Activated CD8-positive, alpha-beta T cell treated with anti-CD3 and anti-CD28 coated beads for 36 hours (primary cell): ENCODE measurements at regions not wholly inside any gene's neighbourhood (a gene's known extent, or its start where the extent isn't known, plus 50 kb on each side); places are given as distances from the start of the nearest gene placed in this dataset.

Experiments
- ATAC-seq: fragments of 200-7000 bp; cut with Tn5 transposase; one replicate; pipeline ENCODE4 v1.10.0; 2021; ENCODE audit warnings: mild to moderate bottlenecking, moderate library complexity
- CTCF ChIA-PET: fragments of 350-600 bp; sonication (Branson Sonifier 250); formaldehyde crosslinking; loops from one replicate; lab custom pipeline; 2021; ENCODE audit warnings: antibody characterized with exemption; lab: Charles Lee
- POLR2A ChIA-PET: fragments of 350-600 bp; sonication (Branson Sonifier 250); formaldehyde crosslinking; loops from one replicate; lab custom pipeline; 2021; ENCODE audit warnings: antibody characterized with exemption; lab: Charles Lee
- DNase-seq: peaks from one replicate; pipeline ENCODE4 v3.0.0-alpha.2; 2020
- H3K27ac Mint-ChIP-seq: one replicate; pipeline ENCODE4 v1.8.0; 2021; ENCODE audit warnings: mild to moderate bottlenecking, mixed read lengths
- H3K27me3 Mint-ChIP-seq: one replicate; pipeline ENCODE4 v1.8.0; 2021; ENCODE audit warnings: mixed read lengths
- H3K36me3 Mint-ChIP-seq: one replicate; pipeline ENCODE4 v1.8.0; 2021; ENCODE audit warnings: low read depth, mixed read lengths
- H3K4me1 Mint-ChIP-seq: one replicate; pipeline ENCODE4 v1.8.0; 2021; ENCODE audit warnings: low read depth, mixed read lengths
- H3K4me3 Mint-ChIP-seq: one replicate; pipeline ENCODE4 v1.8.0; 2021; ENCODE audit warnings: mild to moderate bottlenecking, moderate library complexity, mixed read lengths
- H3K9me3 Mint-ChIP-seq: one replicate; pipeline ENCODE4 v1.8.0; 2021; ENCODE audit warnings: mixed read lengths
- intact Hi-C: fragments of 100-400 bp; cut with micrococcal nuclease; formaldehyde crosslinking; loops from one replicate; pipeline ENCODE4 v1.10.0; 2022
- TF ChIP-seq, protein P1 (sequence below): fragments of 200-600 bp; IDR thresholded peaks from one replicate; pipeline ENCODE4 v1.8.0; 2022; ENCODE audit warnings: antibody characterized with exemption, mild to moderate bottlenecking

DNA sequence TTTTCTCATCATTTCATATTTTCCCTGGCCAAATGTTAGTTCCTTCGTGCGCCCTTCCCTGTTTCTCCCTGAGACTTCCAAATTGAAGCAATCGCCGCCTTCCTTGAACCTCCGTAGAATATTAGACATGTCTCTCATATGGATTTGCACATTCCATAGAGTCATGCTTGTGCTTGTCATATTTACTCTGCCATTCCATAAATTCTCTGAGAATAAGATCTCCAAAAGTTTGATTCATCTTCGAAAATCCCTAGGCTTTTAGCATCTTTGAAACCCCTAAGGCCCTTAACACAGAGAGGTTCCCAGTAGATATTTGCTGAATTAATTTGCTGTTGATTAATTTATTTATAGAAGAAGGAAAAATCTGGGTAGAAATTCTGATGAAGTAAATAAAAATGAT lies 202.2 kb upstream of the PIK3C3 start:
- Mint-ChIP-seq H3K4me1 (no peaks in the 10 kb centered on the region), H3K4me3 (no peak overlapping the region), H3K27me3 (no peaks in the 10 kb centered on the region), H3K27ac (no peak overlapping the region), H3K9me3 (no peaks in the 10 kb centered on the region), H3K36me3 (no peaks in the 10 kb centered on the region)
- intact Hi-C loops = no loop called here
- ATAC-seq (no peak), DNase-seq (no peak)
- CTCF ChIA-PET = interaction anchor here (1.5 kb wide), 1 partner anchor 17 kb away, joined by 3 read pairs; no protein-coding TSS in a partner anchor
- TF ChIP-seq, protein P1, sequence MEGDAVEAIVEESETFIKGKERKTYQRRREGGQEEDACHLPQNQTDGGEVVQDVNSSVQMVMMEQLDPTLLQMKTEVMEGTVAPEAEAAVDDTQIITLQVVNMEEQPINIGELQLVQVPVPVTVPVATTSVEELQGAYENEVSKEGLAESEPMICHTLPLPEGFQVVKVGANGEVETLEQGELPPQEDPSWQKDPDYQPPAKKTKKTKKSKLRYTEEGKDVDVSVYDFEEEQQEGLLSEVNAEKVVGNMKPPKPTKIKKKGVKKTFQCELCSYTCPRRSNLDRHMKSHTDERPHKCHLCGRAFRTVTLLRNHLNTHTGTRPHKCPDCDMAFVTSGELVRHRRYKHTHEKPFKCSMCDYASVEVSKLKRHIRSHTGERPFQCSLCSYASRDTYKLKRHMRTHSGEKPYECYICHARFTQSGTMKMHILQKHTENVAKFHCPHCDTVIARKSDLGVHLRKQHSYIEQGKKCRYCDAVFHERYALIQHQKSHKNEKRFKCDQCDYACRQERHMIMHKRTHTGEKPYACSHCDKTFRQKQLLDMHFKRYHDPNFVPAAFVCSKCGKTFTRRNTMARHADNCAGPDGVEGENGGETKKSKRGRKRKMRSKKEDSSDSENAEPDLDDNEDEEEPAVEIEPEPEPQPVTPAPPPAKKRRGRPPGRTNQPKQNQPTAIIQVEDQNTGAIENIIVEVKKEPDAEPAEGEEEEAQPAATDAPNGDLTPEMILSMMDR = no peak
- POLR2A ChIA-PET = no interaction called here

DNA sequence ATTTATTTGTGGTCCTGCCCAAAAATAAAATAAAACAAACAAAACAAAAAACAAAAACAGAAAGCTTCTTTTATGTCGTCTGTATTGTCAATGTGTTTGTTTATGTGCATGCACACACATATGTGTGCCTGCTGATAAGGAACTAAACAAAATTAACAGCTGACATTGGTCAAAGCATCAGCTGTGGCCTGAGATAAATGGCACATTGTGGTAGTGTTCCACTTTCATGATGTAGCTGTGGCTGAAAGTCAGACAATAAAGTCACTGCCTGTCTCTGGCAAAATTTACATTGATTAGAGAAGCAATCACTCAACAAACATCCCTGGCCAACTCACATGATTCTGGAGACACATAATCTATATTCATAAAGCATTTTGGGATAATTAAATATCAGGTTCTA lies 203.4 kb upstream of the PIK3C3 start:
- ATAC-seq (no peak), DNase-seq (no peak)
- no peaks in the 10 kb centered on the region for H3K36me3 Mint-ChIP-seq
- TF ChIP-seq, protein P1 = no peak
- H3K4me3 Mint-ChIP-seq = no peak overlapping the region
- H3K27ac Mint-ChIP-seq = no peak overlapping the region
- intact Hi-C loops = no loop called here
- no peaks in the 10 kb centered on the region for H3K27me3 Mint-ChIP-seq
- no peaks in the 10 kb centered on the region for H3K9me3 Mint-ChIP-seq
- H3K4me1 Mint-ChIP-seq = no peaks in the 10 kb centered on the region
- ChIA-PET CTCF (no interaction called here), POLR2A (interaction anchor here (0.6 kb wide), 1 partner anchor 215 kb away, joined by 3 read pairs; no protein-coding TSS in a partner anchor)

DNA sequence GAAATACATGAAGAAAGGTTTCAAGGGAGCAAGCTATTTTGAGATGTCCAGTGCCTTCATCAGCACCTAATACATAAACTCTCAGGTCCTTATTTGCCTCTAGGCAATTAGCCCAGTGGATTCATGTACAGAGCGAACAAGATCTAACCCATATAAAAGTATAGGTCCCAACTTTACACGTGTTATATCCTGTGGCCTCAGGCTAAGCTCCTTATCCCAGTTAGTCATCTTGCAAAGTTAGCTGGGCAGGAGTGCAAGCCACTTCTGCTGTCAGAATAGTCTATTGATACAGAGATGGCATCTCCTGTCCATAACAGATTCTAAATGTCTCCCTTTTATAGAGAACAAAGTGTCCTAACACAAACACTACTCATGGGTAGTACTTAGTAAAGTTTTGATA lies 203.9 kb upstream of the PIK3C3 start:
- Mint-ChIP-seq H3K36me3 (no peaks in the 10 kb centered on the region), H3K4me1 (no peaks in the 10 kb centered on the region), H3K9me3 (no peaks in the 10 kb centered on the region), H3K27ac (no peak overlapping the region), H3K27me3 (no peaks in the 10 kb centered on the region), H3K4me3 (no peak overlapping the region)
- TF ChIP-seq, protein P1 = no peak
- no peak for DNase-seq
- ChIA-PET POLR2A (no interaction called here), CTCF (no interaction called here)
- intact Hi-C loops = no loop called here
- ATAC-seq = no peak

DNA sequence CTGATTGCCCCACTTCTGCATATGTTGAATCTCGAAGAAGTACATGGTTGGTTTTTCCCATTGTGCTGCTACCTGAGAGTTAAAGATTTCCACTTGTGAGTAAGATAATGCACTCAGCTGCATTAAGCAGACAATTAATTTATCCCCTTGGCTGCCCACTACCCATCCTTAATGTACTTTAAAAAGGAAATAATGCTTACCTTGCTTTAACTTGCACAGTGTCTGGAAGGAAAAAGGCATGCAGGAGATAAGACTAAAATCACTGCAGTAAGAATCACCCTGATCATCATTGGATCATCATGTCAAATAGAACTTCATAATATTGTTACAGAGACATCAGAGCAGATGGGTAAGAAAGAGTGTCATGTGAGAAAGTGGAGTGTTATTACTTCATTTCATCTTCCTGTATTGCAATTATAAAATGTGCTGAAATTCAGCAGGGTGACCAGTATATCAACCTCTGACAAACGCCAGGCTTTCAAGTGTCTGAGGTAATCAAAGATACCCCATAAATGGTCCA lies 207.3 kb upstream of the PIK3C3 start:
- ATAC-seq = no peak
- no peak for DNase-seq
- Mint-ChIP-seq H3K4me3 (no peak overlapping the region), H3K9me3 (no peaks in the 10 kb centered on the region), H3K27ac (no peak overlapping the region), H3K36me3 (no peaks in the 10 kb centered on the region), H3K27me3 (no peaks in the 10 kb centered on the region), H3K4me1 (no peaks in the 10 kb centered on the region)
- TF ChIP-seq, protein P1 = no peak
- ChIA-PET CTCF (no interaction called here), POLR2A (no interaction called here)
- intact Hi-C loops = no loop called here

DNA sequence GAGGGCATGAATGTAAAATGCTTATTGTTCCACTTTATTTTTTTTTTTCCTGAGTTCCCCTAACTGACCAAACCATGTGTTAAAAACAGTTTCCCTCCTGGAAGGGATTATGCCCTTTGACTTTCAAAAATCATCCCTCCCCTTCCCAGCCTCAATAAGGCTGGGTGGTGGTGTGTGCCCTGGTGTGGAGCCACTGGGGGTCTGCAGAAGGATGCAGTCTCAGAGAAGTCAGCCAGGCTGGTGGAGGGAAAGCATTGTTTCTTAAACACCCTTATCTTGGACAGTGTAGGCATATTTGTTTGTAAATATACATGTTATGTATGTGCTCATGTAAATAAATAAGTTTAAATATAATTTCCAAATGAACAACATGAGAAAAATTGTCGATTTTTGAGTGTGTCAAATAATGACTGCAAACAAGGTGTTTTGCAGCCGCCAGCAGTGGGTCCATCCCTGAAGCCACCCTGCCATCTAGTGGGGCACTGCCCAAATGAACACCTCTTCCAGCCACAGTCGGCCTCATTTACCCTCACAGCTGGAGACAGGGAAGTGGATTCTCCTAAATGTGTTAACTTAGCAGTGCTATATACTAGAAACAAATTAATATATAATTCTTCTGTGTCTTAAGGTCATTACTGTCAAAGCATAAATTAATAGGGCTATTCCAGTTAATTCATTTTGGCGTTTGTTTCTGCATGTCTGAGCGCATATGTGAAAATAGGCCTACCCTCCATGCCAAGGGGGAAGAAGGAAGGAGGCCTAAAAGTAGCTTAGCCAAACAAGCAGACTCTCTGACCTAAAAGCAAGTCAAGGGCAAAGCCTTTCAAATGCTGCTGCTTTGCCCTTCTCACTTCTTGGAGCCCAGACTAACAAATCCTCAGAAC lies 209.6 kb upstream of the PIK3C3 start:
- peak; percentile 35 for DNase-seq
- CTCF ChIA-PET = interaction anchor here (0.7 kb wide), 1 partner anchor 9 kb away, joined by 3 read pairs; no protein-coding TSS in a partner anchor
- Mint-ChIP-seq H3K9me3 (no peaks in the 10 kb centered on the region), H3K4me1 (no peaks in the 10 kb centered on the region), H3K36me3 (no peaks in the 10 kb centered on the region), H3K4me3 (no peak overlapping the region), H3K27ac (no peak overlapping the region), H3K27me3 (no peaks in the 10 kb centered on the region)
- intact Hi-C loops = no loop called here
- ATAC-seq = no peak
- POLR2A ChIA-PET = no interaction called here
- TF ChIP-seq, protein P1 = peak; percentile 17
